Neural cell (in vitro differentiated cells): ENCODE measurements at regions not wholly inside any gene's neighbourhood (a gene's known extent, or its start where the extent isn't known, plus 50 kb on each side); places are given as distances from the start of the nearest gene placed in this dataset.

Experiments used
- H2AFZ ChIP-seq: fragments of 200-600, 300-800 bp; sonication (generic), shearing (Covaris generic); 2 replicates; pipeline ENCODE4 v1.6.0; 2014; ENCODE audit warnings: low read depth, mild to moderate bottlenecking, antibody characterized with exemption, low read length, moderate library complexity
- H3F3A ChIP-seq: fragments of 200-600 bp; shearing (Covaris generic); 2 replicates; pipeline ENCODE4 v1.6.1; 2016; ENCODE audit warnings: mild to moderate bottlenecking, moderate library complexity, mixed read lengths, antibody characterized with exemption, low read length; ENCODE audit not compliant: insufficient read depth, poor library complexity, severe bottlenecking
- H3K27ac ChIP-seq: fragments of 200-600, 300-800 bp; sonication (generic), shearing (Covaris generic); 2 replicates; pipeline ENCODE4 v1.5.1; 2014; ENCODE audit warnings: mild to moderate bottlenecking, low read length, moderate library complexity
- H3K27me3 ChIP-seq: fragments of 300-800, 200-600 bp; sonication (generic), shearing (Covaris generic); 2 replicates; pipeline ENCODE4 v1.6.0; 2014; ENCODE audit warnings: mild to moderate bottlenecking, low read depth, low read length, moderate library complexity; ENCODE audit not compliant: insufficient read depth
- H3K36me3 ChIP-seq: fragments of 300-800, 200-600 bp; sonication (generic), shearing (Covaris generic); 2 replicates; pipeline ENCODE4 v1.5.1; 2014; ENCODE audit warnings: mild to moderate bottlenecking, antibody characterized with exemption, low read length, moderate library complexity; ENCODE audit not compliant: insufficient read depth
- H3K4me2 ChIP-seq: fragments of 300-800, 200-600 bp; sonication (generic), shearing (Covaris generic); 2 replicates; pipeline ENCODE4 v1.6.0; 2014; ENCODE audit warnings: mild to moderate bottlenecking, low read length
- H3K4me3 ChIP-seq: fragments of 300-800, 200-600 bp; sonication (generic), shearing (Covaris generic); 2 replicates; pipeline ENCODE4 v1.5.1; 2014; ENCODE audit warnings: mild to moderate bottlenecking, low read length, moderate library complexity
- H3K79me2 ChIP-seq: fragments of 200-600 bp; shearing (Covaris generic); replicated peaks from 2 replicates; pipeline ENCODE4 v1.6.0; 2014; ENCODE audit warnings: mild to moderate bottlenecking, low read length, moderate library complexity; ENCODE audit not compliant: insufficient read depth
- H3K9ac ChIP-seq: fragments of 300-800, 200-600 bp; sonication (generic), shearing (Covaris generic); 2 replicates; pipeline ENCODE4 v1.6.1; 2016; ENCODE audit warnings: mild to moderate bottlenecking, low read length, mixed read lengths
- H3K9me2 ChIP-seq: fragments of 200-600 bp; shearing (Covaris generic); 2 replicates; pipeline ENCODE4 v1.6.1; 2016; ENCODE audit warnings: mild to moderate bottlenecking, low read length, mixed read lengths; ENCODE audit not compliant: insufficient read depth
- H3K9me3 ChIP-seq: fragments of 200-600, 300-800 bp; sonication (generic), shearing (Covaris generic); 2 replicates; pipeline ENCODE4 v1.6.1; 2016; ENCODE audit warnings: mild to moderate bottlenecking, mixed run types, low read length, moderate library complexity, mixed read lengths
- H4K20me1 ChIP-seq: fragments of 200-600 bp; shearing (Covaris generic); 2 replicates; pipeline ENCODE4 v1.6.1; 2016; ENCODE audit warnings: mild to moderate bottlenecking, mixed run types; ENCODE audit not compliant: insufficient read depth
- EP300 ChIP-seq: fragments of 450-650 bp; conservative IDR thresholded peaks from 2 replicates; pipeline ENCODE4 v1.6.1; 2014; ENCODE audit warnings: antibody characterized with exemption, mild to moderate bottlenecking, moderate library complexity; ENCODE audit not compliant: poor library complexity, severe bottlenecking
- EZH2 ChIP-seq: fragments of 200-600, 300-800 bp; shearing (Covaris generic), sonication (generic); IDR thresholded peaks from 2 replicates; pipeline ENCODE4 v1.6.1; 2014; ENCODE audit warnings: antibody characterized with exemption, low read length, borderline replicate concordance, mild to moderate bottlenecking; ENCODE audit not compliant: insufficient read depth, poor library complexity, severe bottlenecking
- MXI1 ChIP-seq: fragments of 450-650 bp; conservative IDR thresholded peaks from 2 replicates; pipeline ENCODE4 v1.6.1; 2014; ENCODE audit warnings: antibody characterized with exemption, mild to moderate bottlenecking; ENCODE audit not compliant: poor library complexity, severe bottlenecking
- POLR2AphosphoS5 ChIP-seq: IDR thresholded peaks from 2 replicates; pipeline ENCODE4 v1.6.1; 2012
- RAD21 ChIP-seq: fragments of 450-650 bp; conservative IDR thresholded peaks from 2 replicates; pipeline ENCODE4 v1.6.1; 2014; ENCODE audit warnings: antibody characterized with exemption, mild to moderate bottlenecking, moderate library complexity
- SMC3 ChIP-seq: fragments of 450-650 bp; conservative IDR thresholded peaks from 2 replicates; pipeline ENCODE4 v1.6.1; 2014; ENCODE audit warnings: antibody characterized with exemption, mild to moderate bottlenecking, moderate library complexity; ENCODE audit not compliant: poor library complexity
- TAF1 ChIP-seq: IDR thresholded peaks from 2 replicates; pipeline ENCODE4 v1.6.1; 2012; ENCODE audit warnings: low read depth
- TF ChIP-seq, protein P1 (sequence below): fragments of 450-650 bp; IDR thresholded peaks from 2 replicates; pipeline ENCODE4 v1.5.1; 2014; ENCODE audit warnings: antibody characterized with exemption, mild to moderate bottlenecking, moderate library complexity; ENCODE audit not compliant: poor library complexity, severe bottlenecking
- TF ChIP-seq, protein P2 (sequence below): IDR thresholded peaks from 2 replicates; pipeline ENCODE4 v1.6.1; 2012; ENCODE audit warnings: borderline replicate concordance

DNA sequence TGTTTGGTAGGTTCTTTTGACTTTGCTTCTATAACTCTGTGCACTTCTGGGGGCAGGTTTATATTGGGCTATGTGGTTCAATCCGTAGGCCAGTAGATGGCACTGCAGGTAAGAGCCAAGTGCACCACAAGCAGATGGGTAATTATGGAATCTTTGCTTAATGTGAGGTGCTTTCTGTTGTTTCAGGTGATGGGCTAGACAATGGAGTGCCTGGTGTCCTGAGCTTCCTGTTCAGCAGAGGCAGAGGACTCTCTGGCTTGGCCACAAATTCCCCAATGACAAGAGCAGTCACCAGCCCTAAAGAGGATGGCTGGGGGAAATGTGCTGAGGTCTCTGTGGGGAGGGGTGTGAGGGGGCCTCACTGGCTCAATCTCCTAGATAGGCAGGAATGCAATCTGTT lies 455.0 kb downstream of the CCSER2 start:
- no peak overlapping the region for H3K4me3 ChIP-seq
- H3K4me2 ChIP-seq = no peak overlapping the region
- no peak overlapping the region for H2AFZ ChIP-seq
- no peaks in the 10 kb centered on the region for H3K9me2 ChIP-seq
- no peaks in the 10 kb centered on the region for H3K9me3 ChIP-seq
- no peaks in the 10 kb centered on the region for H4K20me1 ChIP-seq
- H3K9ac ChIP-seq = no peak overlapping the region
- no peaks in the 10 kb centered on the region for H3K79me2 ChIP-seq
- H3F3A ChIP-seq = no peaks in the 10 kb centered on the region
- TF ChIP-seq POLR2AphosphoS5 (no peak), EP300 (no peak), EZH2 (no peak), TAF1 (no peak), SMC3 (peak; percentile 89), RAD21 (peak; percentile 94)
- TF ChIP-seq, protein P1, sequence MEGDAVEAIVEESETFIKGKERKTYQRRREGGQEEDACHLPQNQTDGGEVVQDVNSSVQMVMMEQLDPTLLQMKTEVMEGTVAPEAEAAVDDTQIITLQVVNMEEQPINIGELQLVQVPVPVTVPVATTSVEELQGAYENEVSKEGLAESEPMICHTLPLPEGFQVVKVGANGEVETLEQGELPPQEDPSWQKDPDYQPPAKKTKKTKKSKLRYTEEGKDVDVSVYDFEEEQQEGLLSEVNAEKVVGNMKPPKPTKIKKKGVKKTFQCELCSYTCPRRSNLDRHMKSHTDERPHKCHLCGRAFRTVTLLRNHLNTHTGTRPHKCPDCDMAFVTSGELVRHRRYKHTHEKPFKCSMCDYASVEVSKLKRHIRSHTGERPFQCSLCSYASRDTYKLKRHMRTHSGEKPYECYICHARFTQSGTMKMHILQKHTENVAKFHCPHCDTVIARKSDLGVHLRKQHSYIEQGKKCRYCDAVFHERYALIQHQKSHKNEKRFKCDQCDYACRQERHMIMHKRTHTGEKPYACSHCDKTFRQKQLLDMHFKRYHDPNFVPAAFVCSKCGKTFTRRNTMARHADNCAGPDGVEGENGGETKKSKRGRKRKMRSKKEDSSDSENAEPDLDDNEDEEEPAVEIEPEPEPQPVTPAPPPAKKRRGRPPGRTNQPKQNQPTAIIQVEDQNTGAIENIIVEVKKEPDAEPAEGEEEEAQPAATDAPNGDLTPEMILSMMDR = peak; percentile 91
- no peak overlapping the region for H3K27ac ChIP-seq
- no peaks in the 10 kb centered on the region for H3K36me3 ChIP-seq
- H3K27me3 ChIP-seq = no peaks in the 10 kb centered on the region

DNA sequence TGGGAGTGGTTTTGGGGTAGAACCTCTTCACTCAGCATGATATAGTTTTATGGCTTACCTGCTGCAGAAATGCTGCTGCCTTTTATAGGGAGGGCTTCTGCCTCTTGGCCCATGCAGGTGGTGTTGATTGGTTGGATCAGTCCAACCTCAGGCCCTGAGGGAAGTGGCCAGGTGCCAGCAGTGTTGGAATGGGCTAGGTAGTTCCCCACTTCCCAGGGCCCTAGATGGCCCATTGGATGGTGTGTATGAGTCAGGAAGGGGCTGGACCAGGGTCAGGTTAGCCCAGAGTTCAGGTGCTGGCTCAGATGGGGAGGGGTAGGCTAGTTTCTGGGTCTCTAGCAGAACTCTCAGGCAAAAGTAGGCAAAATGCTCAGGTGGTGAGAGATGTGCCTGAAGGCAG lies 455.5 kb downstream of the CCSER2 start:
- Histone ChIP-seq H3K9me2 (no peaks in the 10 kb centered on the region), H3K79me2 (no peaks in the 10 kb centered on the region), H3K27me3 (no peaks in the 10 kb centered on the region), H4K20me1 (no peaks in the 10 kb centered on the region), H3F3A (no peaks in the 10 kb centered on the region), H3K36me3 (no peaks in the 10 kb centered on the region), H3K4me2 (no peak overlapping the region), H3K9ac (no peak overlapping the region), H2AFZ (no peak overlapping the region), H3K27ac (no peak overlapping the region), H3K9me3 (no peaks in the 10 kb centered on the region), H3K4me3 (no peak overlapping the region)
- TF ChIP-seq POLR2AphosphoS5 (no peak), EZH2 (no peak), MXI1 (no peak), EP300 (no peak), TAF1 (no peak), SMC3 (no peak), RAD21 (no peak)
- TF ChIP-seq, protein P1 = no peak

DNA sequence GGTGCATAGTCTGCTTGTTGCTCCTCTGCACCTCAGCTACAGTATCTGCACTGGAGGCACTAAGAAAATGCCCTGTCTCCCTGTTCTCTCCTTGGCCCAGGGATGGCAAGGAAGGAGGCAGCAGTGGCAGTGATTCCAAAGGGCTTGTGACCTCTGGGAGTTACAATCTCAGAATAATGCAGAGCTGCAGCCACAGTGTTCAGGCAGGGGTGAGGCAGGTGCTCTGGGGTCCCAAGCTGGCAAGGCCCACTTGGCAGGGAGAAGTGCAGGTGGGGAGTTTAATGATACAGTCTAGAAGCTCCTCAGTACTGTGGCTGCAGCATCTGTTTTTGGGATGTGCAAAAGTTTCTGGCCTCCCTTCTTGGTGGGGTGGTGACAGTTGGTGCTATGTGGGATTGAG lies 456.4 kb downstream of the CCSER2 start:
- no peaks in the 10 kb centered on the region for H3K36me3 ChIP-seq
- no peaks in the 10 kb centered on the region for H3K9me2 ChIP-seq
- no peak overlapping the region for H2AFZ ChIP-seq
- H3K79me2 ChIP-seq = no peaks in the 10 kb centered on the region
- TF ChIP-seq SMC3 (no peak), TAF1 (no peak), EZH2 (no peak), EP300 (no peak), RAD21 (no peak), MXI1 (no peak), POLR2AphosphoS5 (no peak)
- TF ChIP-seq, protein P2, sequence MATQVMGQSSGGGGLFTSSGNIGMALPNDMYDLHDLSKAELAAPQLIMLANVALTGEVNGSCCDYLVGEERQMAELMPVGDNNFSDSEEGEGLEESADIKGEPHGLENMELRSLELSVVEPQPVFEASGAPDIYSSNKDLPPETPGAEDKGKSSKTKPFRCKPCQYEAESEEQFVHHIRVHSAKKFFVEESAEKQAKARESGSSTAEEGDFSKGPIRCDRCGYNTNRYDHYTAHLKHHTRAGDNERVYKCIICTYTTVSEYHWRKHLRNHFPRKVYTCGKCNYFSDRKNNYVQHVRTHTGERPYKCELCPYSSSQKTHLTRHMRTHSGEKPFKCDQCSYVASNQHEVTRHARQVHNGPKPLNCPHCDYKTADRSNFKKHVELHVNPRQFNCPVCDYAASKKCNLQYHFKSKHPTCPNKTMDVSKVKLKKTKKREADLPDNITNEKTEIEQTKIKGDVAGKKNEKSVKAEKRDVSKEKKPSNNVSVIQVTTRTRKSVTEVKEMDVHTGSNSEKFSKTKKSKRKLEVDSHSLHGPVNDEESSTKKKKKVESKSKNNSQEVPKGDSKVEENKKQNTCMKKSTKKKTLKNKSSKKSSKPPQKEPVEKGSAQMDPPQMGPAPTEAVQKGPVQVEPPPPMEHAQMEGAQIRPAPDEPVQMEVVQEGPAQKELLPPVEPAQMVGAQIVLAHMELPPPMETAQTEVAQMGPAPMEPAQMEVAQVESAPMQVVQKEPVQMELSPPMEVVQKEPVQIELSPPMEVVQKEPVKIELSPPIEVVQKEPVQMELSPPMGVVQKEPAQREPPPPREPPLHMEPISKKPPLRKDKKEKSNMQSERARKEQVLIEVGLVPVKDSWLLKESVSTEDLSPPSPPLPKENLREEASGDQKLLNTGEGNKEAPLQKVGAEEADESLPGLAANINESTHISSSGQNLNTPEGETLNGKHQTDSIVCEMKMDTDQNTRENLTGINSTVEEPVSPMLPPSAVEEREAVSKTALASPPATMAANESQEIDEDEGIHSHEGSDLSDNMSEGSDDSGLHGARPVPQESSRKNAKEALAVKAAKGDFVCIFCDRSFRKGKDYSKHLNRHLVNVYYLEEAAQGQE = no peak
- TF ChIP-seq, protein P1 = no peak
- H3K4me2 ChIP-seq = no peak overlapping the region
- H4K20me1 ChIP-seq = no peaks in the 10 kb centered on the region
- no peaks in the 10 kb centered on the region for H3K27me3 ChIP-seq
- no peak overlapping the region for H3K4me3 ChIP-seq
- H3K9ac ChIP-seq = no peak overlapping the region
- H3K9me3 ChIP-seq = no peaks in the 10 kb centered on the region
- no peaks in the 10 kb centered on the region for H3F3A ChIP-seq
- no peak overlapping the region for H3K27ac ChIP-seq
